PC-3 (cell line): ENCODE measurements at regions not wholly inside any gene's neighbourhood (a gene's known extent, or its start where the extent isn't known, plus 50 kb on each side); places are given as distances from the start of the nearest gene placed in this dataset.

Source experiments
- ATAC-seq: fragments of 200-7000 bp; cut with Tn5 transposase; 2 replicates; pipeline ENCODE4 v1.9.1; 2020; ENCODE audit warnings: mild to moderate bottlenecking, moderate library complexity
- BruUV-seq: library from RNA; stranded (reverse); fragments of 400-500 nt; replicated peaks from 2 replicates; lab custom pipeline; 2021; lab: Mats Ljungman, UMichigan
- CTCF ChIA-PET: fragments of 300-600 bp; sonication (Branson Sonifier 250); formaldehyde crosslinking; loops from one replicate; lab custom pipeline; 2022; ENCODE audit warnings: antibody characterized with exemption; lab: Charles Lee
- POLR2A ChIA-PET: fragments of 300-600 bp; sonication (Branson Sonifier 250); formaldehyde crosslinking; loops from one replicate; lab custom pipeline; 2022; ENCODE audit warnings: antibody characterized with exemption; ENCODE audit not compliant: unreplicated experiment; lab: Charles Lee
- DNase-seq: peaks from one replicate; pipeline ENCODE4 v3.0.0-alpha.2; 2015
- H2AFZ ChIP-seq: fragments of 300-600 bp; sonication (generic); 2 replicates; pipeline ENCODE4 v1.6.0; 2016; ENCODE audit warnings: antibody characterized with exemption, low read length
- H3F3A ChIP-seq: fragments of 300-600 bp; sonication (generic); one replicate; pipeline ENCODE4 v1.6.0; 2017; ENCODE audit warnings: antibody characterized with exemption, low read length, control low read depth, mild to moderate bottlenecking; ENCODE audit not compliant: unreplicated experiment
- H3K27ac ChIP-seq: fragments of 300-600 bp; sonication (generic); 2 replicates; pipeline ENCODE4 v1.5.1; 2016; ENCODE audit warnings: mild to moderate bottlenecking, low read length
- H3K27me3 ChIP-seq: fragments of 300-600 bp; sonication (generic); 2 replicates; pipeline ENCODE4 v1.6.1; 2016; ENCODE audit warnings: low read length, mixed read lengths
- H3K36me3 ChIP-seq: fragments of 300-600 bp; sonication (generic); 2 replicates; pipeline ENCODE4 v1.6.1; 2016; ENCODE audit warnings: low read depth, mixed run types, low read length, mixed read lengths
- H3K4me1 ChIP-seq: fragments of 300-600 bp; sonication (generic); 2 replicates; pipeline ENCODE4 v1.5.1; 2016; ENCODE audit warnings: low read length; ENCODE audit not compliant: insufficient read depth
- H3K4me2 ChIP-seq: fragments of 300-600 bp; sonication (generic); 2 replicates; pipeline ENCODE4 v1.6.0; 2016; ENCODE audit warnings: low read length
- H3K4me3 ChIP-seq: fragments of 300-600 bp; sonication (generic); 2 replicates; pipeline ENCODE4 v1.5.1; 2016; ENCODE audit warnings: mild to moderate bottlenecking, low read length, mixed read lengths
- H3K79me2 ChIP-seq: fragments of 300-600 bp; sonication (generic); 2 replicates; pipeline ENCODE4 v1.6.1; 2017; ENCODE audit warnings: low read length, mixed read lengths
- H3K9ac ChIP-seq: fragments of 300-600 bp; sonication (generic); 2 replicates; pipeline ENCODE4 v1.6.0; 2016; ENCODE audit warnings: mild to moderate bottlenecking, low read length
- H3K9me2 ChIP-seq: fragments of 300-600 bp; sonication (generic); replicated peaks from 2 replicates; pipeline ENCODE4 v1.6.1; 2016; ENCODE audit warnings: mixed run types, low read length, mixed read lengths
- H3K9me3 ChIP-seq: fragments of 300-600 bp; sonication (generic); 2 replicates; pipeline ENCODE4 v1.6.1; 2016; ENCODE audit warnings: low read length, mixed read lengths
- H4K20me1 ChIP-seq: fragments of 300-600 bp; sonication (generic); 2 replicates; pipeline ENCODE4 v1.6.1; 2016; ENCODE audit warnings: low read length, mixed read lengths
- CTCF ChIP-seq: fragments of 300-600 bp; sonication (generic); conservative IDR thresholded peaks from 2 replicates; pipeline ENCODE4 v1.5.1; 2017; ENCODE audit warnings: antibody characterized with exemption, low read depth, mild to moderate bottlenecking, low read length
- EZH2 ChIP-seq: fragments of 300-600 bp; sonication (generic); IDR thresholded peaks from one replicate; pipeline ENCODE4 v1.6.1; 2017; ENCODE audit warnings: antibody characterized with exemption, mild to moderate bottlenecking, low read length; ENCODE audit not compliant: unreplicated experiment
- EZH2phosphoT487 ChIP-seq: fragments of 300-600 bp; sonication (generic); IDR thresholded peaks from 2 replicates; pipeline ENCODE4 v1.6.1; 2018; ENCODE audit warnings: mild to moderate bottlenecking, antibody characterized with exemption, low read length, borderline replicate concordance
- intact Hi-C: fragments of 100-400 bp; cut with micrococcal nuclease; formaldehyde crosslinking; loops from 2 replicates; pipeline ENCODE4 v1.9.0; 2023

GRCh38 chr9:88818495-88819201 lies 172.6 kb upstream of the S1PR3 start:
- BruUV-seq, result no TSS peak
- no peaks in the 10 kb centered on the region for H4K20me1 ChIP-seq
- intact Hi-C loops, result no loop called here
- no peaks in the 10 kb centered on the region for H3K4me1 ChIP-seq
- no peaks in the 10 kb centered on the region for H3K9me2 ChIP-seq
- H3K9ac ChIP-seq, result no peak overlapping the region
- H3K27me3 ChIP-seq, result no peaks in the 10 kb centered on the region
- no peak for TF ChIP-seq EZH2
- H2AFZ ChIP-seq, result no peak overlapping the region
- ChIA-PET CTCF (no interaction called here), POLR2A (no interaction called here)
- H3K27ac ChIP-seq, result no peak overlapping the region
- H3K4me3 ChIP-seq, result no peak overlapping the region
- H3K4me2 ChIP-seq, result no peak overlapping the region
- H3F3A ChIP-seq, result no peaks in the 10 kb centered on the region
- H3K9me3 ChIP-seq, result no peaks in the 10 kb centered on the region
- H3K79me2 ChIP-seq, result no peaks in the 10 kb centered on the region
- ATAC-seq (peak; percentile 37; the same call in 1 of the 2 replicates), DNase-seq (peak; percentile 37)
- no peaks in the 10 kb centered on the region for H3K36me3 ChIP-seq

GRCh38 chr9:88819476-88819875 lies 171.8 kb upstream of the S1PR3 start:
- POLR2A ChIA-PET, result no interaction called here
- no peaks in the 10 kb centered on the region for H3K9me2 ChIP-seq
- H2AFZ ChIP-seq, result no peak overlapping the region
- DNase-seq (no peak), ATAC-seq (no peak)
- H3K27me3 ChIP-seq, result no peaks in the 10 kb centered on the region
- H3F3A ChIP-seq, result no peaks in the 10 kb centered on the region
- H3K4me3 ChIP-seq, result no peak overlapping the region
- no peak overlapping the region for H3K9ac ChIP-seq
- H3K4me1 ChIP-seq, result no peaks in the 10 kb centered on the region
- H4K20me1 ChIP-seq, result no peaks in the 10 kb centered on the region
- CTCF ChIA-PET, result no interaction called here
- H3K79me2 ChIP-seq, result no peaks in the 10 kb centered on the region
- H3K36me3 ChIP-seq, result no peaks in the 10 kb centered on the region
- BruUV-seq, result no TSS peak
- H3K4me2 ChIP-seq, result no peak overlapping the region
- no peak overlapping the region for H3K27ac ChIP-seq
- no peaks in the 10 kb centered on the region for H3K9me3 ChIP-seq
- intact Hi-C loops, result no loop called here
- TF ChIP-seq EZH2phosphoT487 (no peak), EZH2 (no peak), CTCF (no peak)

- Histone ChIP-seq H3K4me3 (no peak overlapping the region), H2AFZ (no peak overlapping the region), H3F3A (no peaks in the 10 kb centered on the region), H3K9me3 (no peaks in the 10 kb centered on the region), H3K4me1 (no peaks in the 10 kb centered on the region), H4K20me1 (no peaks in the 10 kb centered on the region), H3K27me3 (no peaks in the 10 kb centered on the region), H3K27ac (no peak overlapping the region), H3K79me2 (no peaks in the 10 kb centered on the region), H3K4me2 (no peak overlapping the region), H3K9ac (no peak overlapping the region), H3K9me2 (no peaks in the 10 kb centered on the region), H3K36me3 (no peaks in the 10 kb centered on the region)
- intact Hi-C loops, result no loop called here
- ChIA-PET CTCF (interaction anchor here (0.5 kb wide), 1 partner anchor 119 kb away, joined by 3 read pairs; no protein-coding TSS in a partner anchor), POLR2A (no interaction called here)
- no peak for TF ChIP-seq CTCF
- no peak for TF ChIP-seq EZH2
- TF ChIP-seq EZH2phosphoT487, result no peak
- ATAC-seq (no peak), DNase-seq (peak; percentile 2)
- BruUV-seq, result no TSS peak
Observed at GRCh38 chr9:88820055-88820454, 171.2 kb upstream of the S1PR3 start.
